Motor neuron (in vitro differentiated cells): ENCODE measurements at regions not wholly inside any gene's neighbourhood (a gene's known extent, or its start where the extent isn't known, plus 50 kb on each side); places are given as distances from the start of the nearest gene placed in this dataset.
"Not testable (repeated sequence)": the region's sequence is repeated elsewhere in the genome, so short reads cannot be mapped to it uniquely, and the experiment has no call there.

ENCODE experiments used
- ATAC-seq, 8 experiments: fragments of 200-7000 bp; cut with Tn5 transposase; replicated peaks in 6 of 8; 2 replicates each; pipeline ENCODE4 v1.8.0; 2021; ENCODE audit warnings: mild to moderate bottlenecking in 8 of 8, moderate library complexity in 8 of 8
- H3K27ac ChIP-seq, 2 donors: fragments of 250-450 bp; sonication (Bioruptor Pico); 2 replicates each; pipeline ENCODE4 v1.9.0; 2021; ENCODE audit warnings: antibody characterized with exemption in 2 of 2, mild to moderate bottlenecking in 2 of 2, moderate library complexity in 1 of 2
- H3K4me1 ChIP-seq, 2 donors: fragments of 250-450 bp; sonication (Bioruptor Pico); replicated peaks in 1 of 2; 2 replicates each; pipeline ENCODE4 v1.6.1; 2021; ENCODE audit warnings: antibody characterized with exemption in 2 of 2, mild to moderate bottlenecking in 2 of 2, moderate library complexity in 1 of 2
- H3K4me3 ChIP-seq, 5 donors: fragments of 250-450 bp; sonication (Bioruptor Pico); 2 replicates each; pipeline ENCODE4 v1.9.0; 2021; ENCODE audit warnings: antibody characterized with exemption in 5 of 5, mild to moderate bottlenecking in 5 of 5, moderate library complexity in 4 of 5
- WGBS, 10 experiments: fragments of 450-650 bp; shearing (Covaris generic); methylation state at CpG; one replicate each; pipeline ENCODE4 v1.0.0; 2022; 5-methylcytosine and 5-hydroxymethylcytosine counted together
- in situ Hi-C, 9 experiments: fragments of 400-800 bp; cut with MboI; loops; one replicate each; pipeline ENCODE4 v1.15.0; 2021; ENCODE audit warnings: low sequenced_read_pairs in 9 of 9, low pct_unique_long_range_greater_than_20kb in 2 of 9; ENCODE audit not compliant: unreplicated experiment in 9 of 9

- not testable (repeated sequence) for H3K4me3 ChIP-seq
- ATAC-seq = peak in 7 of 8 experiments; percentile 48 to 100 (median 86)
- whole genome bisulfite sequencing, 10 experiments = no CpG with 5 or more reads among the region's 28 CpGs
Observed at GRCh38 chr1:144715866-144716265, 123.2 kb downstream of the PPIAL4F start.

More at GRCh38 chr1:144715866-144716265, 123.2 kb downstream of the PPIAL4F start:
- H3K4me1 ChIP-seq, H3K27ac ChIP-seq, in situ Hi-C loops: not testable (repeated sequence)
